HG03565 (cell line): ENCODE measurements at regions not wholly inside any gene's neighbourhood (a gene's known extent, or its start where the extent isn't known, plus 50 kb on each side); places are given as distances from the start of the nearest gene placed in this dataset.
"Not testable (repeated sequence)": the region's sequence is repeated elsewhere in the genome, so short reads cannot be mapped to it uniquely, and the experiment has no call there.

ENCODE experiments used
- ATAC-seq: cut with Tn5 transposase; IDR thresholded peaks from one replicate; pipeline ENCODE4 v1.9.1; 2021; ENCODE audit warnings: mild to moderate bottlenecking, moderate library complexity; ENCODE audit not compliant: unreplicated experiment

- no peak for ATAC-seq
These were observed 89.9 kb upstream of the HAPLN1 start for GRCh38 chr5:83810511-83810910.

DNA sequence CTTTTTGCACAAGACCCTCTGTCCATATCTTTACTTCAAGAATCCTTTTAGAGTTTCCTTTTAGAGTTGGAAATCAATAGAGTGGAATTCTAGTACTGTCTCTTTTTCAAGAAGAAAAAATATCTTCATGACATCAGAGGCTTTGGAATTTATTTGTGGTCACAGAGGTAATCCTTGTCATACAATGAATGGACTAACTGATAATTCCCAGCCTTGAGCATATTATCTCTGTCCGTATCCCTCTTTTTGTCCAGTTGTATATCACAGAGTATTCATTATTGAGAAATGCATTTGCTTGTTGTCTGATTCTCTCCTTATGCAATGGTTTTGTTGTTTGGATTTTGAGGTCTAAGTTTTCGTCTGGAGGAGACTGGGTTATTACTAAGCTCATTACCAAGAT is 82.0 kb upstream of the HAPLN1 start:
- no peak for ATAC-seq

- ATAC-seq, result no peak
These were observed 79.5 kb upstream of the HAPLN1 start for GRCh38 chr5:83800201-83800600.

DNA sequence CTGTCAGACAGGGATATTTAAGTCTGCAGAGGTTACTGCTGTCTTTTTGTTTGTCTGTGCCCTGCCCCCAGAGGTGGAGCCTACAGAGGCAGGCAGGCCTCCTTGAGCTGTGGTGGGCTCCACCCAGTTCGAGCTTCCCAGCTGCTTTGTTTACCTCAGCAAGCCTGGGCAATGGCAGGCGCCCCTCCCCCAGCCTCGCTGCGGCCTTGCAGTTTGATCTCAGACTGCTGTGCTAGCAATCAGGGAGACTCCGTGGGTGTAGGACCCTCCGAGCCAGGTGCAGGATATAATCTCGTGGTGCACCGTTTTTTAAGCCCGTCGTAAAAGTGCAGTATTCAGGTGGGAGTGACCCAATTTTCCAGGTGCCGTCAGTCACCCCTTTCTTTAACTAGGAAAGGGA is 78.4 kb upstream of the HAPLN1 start:
- not testable (repeated sequence) for ATAC-seq

DNA sequence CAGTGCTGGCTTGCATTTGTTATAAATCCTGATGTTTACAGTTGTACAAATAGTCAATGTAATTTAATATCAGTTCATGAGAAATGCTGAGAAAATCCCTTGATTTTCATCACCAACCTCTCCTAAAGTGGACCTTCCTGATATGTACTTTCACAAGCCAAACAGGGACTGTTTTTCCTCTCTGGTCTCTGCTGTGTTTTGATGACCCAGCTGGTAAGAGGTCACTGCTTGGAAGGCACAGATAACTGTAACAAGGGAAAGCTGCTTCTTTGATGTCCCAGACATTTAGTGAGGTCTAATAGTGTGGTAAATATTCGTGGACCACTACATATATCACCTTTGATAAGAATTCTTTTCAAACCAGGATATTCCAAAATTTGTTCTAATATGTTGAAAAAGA is 68.7 kb upstream of the HAPLN1 start:
- no peak for ATAC-seq

- ATAC-seq, result no peak
These were observed 67.0 kb upstream of the HAPLN1 start for GRCh38 chr5:83787631-83788030.

GRCh38 chr5:83785176-83785668 is 64.6 kb upstream of the HAPLN1 start:
- ATAC-seq, result no peak

GRCh38 chr5:83780699-83781350 is 60.2 kb upstream of the HAPLN1 start:
- no peak for ATAC-seq

- no peak for ATAC-seq
These were observed 57.2 kb upstream of the HAPLN1 start for GRCh38 chr5:83777856-83778255.

GRCh38 chr5:83776437-83777031 is 55.9 kb upstream of the HAPLN1 start:
- ATAC-seq, result no peak
